OCI-LY3 (cell line): ENCODE measurements at regions not wholly inside any gene's neighbourhood (a gene's known extent, or its start where the extent isn't known, plus 50 kb on each side); places are given as distances from the start of the nearest gene placed in this dataset.

Experiments
- CTCF ChIP-seq: fragments of 200-600, 300-600 bp; sonication (generic); IDR thresholded peaks from 2 replicates; pipeline ENCODE4 v1.5.1; 2014; ENCODE audit warnings: antibody characterized with exemption, low read length, low read depth
- EZH2phosphoT487 ChIP-seq: fragments of 200-600 bp; shearing (Covaris generic); IDR thresholded peaks from 2 replicates; pipeline ENCODE4 v1.6.1; 2018; ENCODE audit warnings: antibody characterized with exemption, mixed run types, low read depth

GRCh38 chr2:7703543-7704144 is 786.4 kb downstream of the RNF144A start:
- TF ChIP-seq CTCF (no peak), EZH2phosphoT487 (no peak)
